ENCODE measurements at regions not wholly inside any gene's neighbourhood (a gene's known extent, or its start where the extent isn't known, plus 50 kb on each side); places are given as distances from the start of the nearest gene placed in this dataset.
A peak's percentile ranks its signal among the peaks of the same experiment; 100 is the strongest.

DNA sequence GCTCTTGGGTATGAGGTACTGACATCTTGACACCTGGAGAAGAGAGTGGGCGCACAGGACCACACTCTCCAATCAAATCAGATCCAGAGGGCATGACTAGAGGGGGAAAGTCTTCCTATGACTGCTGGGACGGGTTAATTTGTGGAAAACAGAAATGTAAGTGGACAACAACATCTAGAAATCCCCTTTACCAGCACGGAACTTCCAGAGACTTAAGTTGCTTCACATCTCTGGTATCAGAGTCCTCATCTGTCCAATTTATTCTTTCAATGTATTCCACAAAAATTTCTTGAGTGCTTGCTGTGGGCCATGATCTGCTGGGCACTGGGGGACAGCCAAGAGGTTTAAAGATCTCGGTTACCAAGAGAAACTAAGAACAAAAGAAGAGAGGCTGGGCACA is 159.2 kb downstream of the COPRS start:
- intact Hi-C loops (cut with micrococcal nuclease) = loop anchor here (10.0 kb wide), 1 partner anchor 55 kb away; no protein-coding TSS in a partner anchor
- H3K9me3 ChIP-seq (replicated peaks) = no peaks in the 10 kb centered on the region
- H3K36me3 ChIP-seq = no peaks in the 10 kb centered on the region
- no peaks in the 10 kb centered on the region for H3K27me3 ChIP-seq (ENCODE audit: low read depth)
- TF ChIP-seq, protein P1, sequence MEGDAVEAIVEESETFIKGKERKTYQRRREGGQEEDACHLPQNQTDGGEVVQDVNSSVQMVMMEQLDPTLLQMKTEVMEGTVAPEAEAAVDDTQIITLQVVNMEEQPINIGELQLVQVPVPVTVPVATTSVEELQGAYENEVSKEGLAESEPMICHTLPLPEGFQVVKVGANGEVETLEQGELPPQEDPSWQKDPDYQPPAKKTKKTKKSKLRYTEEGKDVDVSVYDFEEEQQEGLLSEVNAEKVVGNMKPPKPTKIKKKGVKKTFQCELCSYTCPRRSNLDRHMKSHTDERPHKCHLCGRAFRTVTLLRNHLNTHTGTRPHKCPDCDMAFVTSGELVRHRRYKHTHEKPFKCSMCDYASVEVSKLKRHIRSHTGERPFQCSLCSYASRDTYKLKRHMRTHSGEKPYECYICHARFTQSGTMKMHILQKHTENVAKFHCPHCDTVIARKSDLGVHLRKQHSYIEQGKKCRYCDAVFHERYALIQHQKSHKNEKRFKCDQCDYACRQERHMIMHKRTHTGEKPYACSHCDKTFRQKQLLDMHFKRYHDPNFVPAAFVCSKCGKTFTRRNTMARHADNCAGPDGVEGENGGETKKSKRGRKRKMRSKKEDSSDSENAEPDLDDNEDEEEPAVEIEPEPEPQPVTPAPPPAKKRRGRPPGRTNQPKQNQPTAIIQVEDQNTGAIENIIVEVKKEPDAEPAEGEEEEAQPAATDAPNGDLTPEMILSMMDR (IDR thresholded peaks at IDR 0.05; ENCODE audit: borderline replicate concordance) = no peak
- no peak overlapping the region for H3K4me3 ChIP-seq
- H3K27ac ChIP-seq (replicated peaks) = no peak overlapping the region
- no peak for DNase-seq
- H3K4me1 ChIP-seq = peaks cover 26% of the 10 kb centered on the region

DNA sequence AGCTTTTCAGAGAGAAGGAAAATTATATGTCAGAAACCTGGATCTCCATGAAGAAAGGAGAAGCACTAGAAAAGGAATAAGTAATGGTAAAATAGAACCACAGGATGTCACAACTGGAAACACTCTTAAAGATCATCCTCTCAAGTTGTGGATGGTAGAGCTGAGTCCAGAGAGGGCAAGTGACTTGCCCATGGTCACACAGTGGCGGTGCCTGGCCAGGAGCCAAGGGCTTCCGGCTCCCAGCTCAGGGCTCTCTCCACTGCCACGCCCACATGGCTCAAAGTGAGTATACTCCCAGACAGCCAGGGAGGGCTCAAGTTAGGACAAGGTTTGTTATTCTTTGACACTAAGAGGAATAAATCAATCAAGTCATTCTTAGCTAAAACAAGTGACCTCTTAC is 159.8 kb downstream of the COPRS start:
- H3K9me3 ChIP-seq (replicated peaks) = no peaks in the 10 kb centered on the region
- no peaks in the 10 kb centered on the region for H3K27me3 ChIP-seq (ENCODE audit: low read depth)
- intact Hi-C loops (cut with micrococcal nuclease) = loop anchor here (10.0 kb wide), 1 partner anchor 56 kb away; no protein-coding TSS in a partner anchor
- no peaks in the 10 kb centered on the region for H3K36me3 ChIP-seq
- H3K4me1 ChIP-seq = peaks cover 29% of the 10 kb centered on the region
- H3K27ac ChIP-seq (replicated peaks) = no peak overlapping the region
- H3K4me3 ChIP-seq = no peak overlapping the region
- DNase-seq = no peak
- TF ChIP-seq, protein P1 (IDR thresholded peaks at IDR 0.05; ENCODE audit: borderline replicate concordance) = no peak

DNA sequence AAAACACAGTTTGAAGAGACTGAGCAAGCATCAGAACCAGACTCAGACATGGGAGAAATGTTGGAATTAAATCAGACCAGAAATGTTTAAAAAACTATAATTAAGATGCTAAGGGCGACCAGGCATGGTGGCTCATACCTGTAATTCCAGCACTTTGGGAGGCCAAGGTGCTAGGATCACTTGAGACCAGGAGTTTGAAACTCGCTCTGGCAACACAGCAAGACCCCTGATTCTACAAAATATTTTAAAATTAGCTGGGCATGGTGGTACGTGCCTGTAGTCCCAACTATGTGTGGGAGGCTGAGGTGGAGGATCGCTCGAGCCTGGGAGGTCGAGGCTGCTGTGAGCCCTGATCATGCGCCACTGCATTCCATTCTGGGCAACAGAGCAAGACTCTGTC is 160.3 kb downstream of the COPRS start:
- Histone ChIP-seq H3K4me1 (peaks cover 35% of the 10 kb centered on the region), H3K27me3 (ENCODE audit: low read depth) (no peaks in the 10 kb centered on the region), H3K36me3 (no peaks in the 10 kb centered on the region), H3K9me3 (replicated peaks) (no peaks in the 10 kb centered on the region), H3K27ac (replicated peaks) (no peak overlapping the region), H3K4me3 (no peak overlapping the region)
- TF ChIP-seq, protein P1 (IDR thresholded peaks at IDR 0.05; ENCODE audit: borderline replicate concordance) = no peak
- DNase-seq = no peak
- intact Hi-C loops (cut with micrococcal nuclease) = loop anchor here (10.0 kb wide), 1 partner anchor 56 kb away; no protein-coding TSS in a partner anchor

DNA sequence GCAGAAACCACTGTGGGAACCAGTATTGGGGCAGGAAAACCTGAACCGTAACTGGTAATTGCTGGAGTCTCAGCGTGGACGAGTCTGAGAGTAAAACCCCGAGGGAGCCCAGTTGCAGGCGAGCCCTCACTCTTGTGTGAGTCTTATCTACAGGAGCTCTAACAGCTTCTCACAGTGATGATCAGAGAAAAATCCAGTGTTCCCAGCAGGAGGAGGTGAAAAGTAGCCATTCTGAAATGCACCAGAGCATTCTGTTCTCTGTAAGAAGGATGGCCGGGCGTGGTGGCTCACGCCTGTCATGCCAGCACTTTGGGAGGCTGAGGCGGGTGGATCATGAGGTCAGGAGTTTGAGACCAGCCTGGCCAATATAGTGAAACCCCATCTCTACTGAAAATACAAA is 161.2 kb downstream of the COPRS start:
- Histone ChIP-seq H3K4me1 (peaks cover 44% of the 10 kb centered on the region), H3K27me3 (ENCODE audit: low read depth) (no peaks in the 10 kb centered on the region), H3K4me3 (no peak overlapping the region), H3K36me3 (no peaks in the 10 kb centered on the region), H3K27ac (replicated peaks) (peak overlapping the region; percentile 91), H3K9me3 (replicated peaks) (no peaks in the 10 kb centered on the region)
- TF ChIP-seq, protein P1 (IDR thresholded peaks at IDR 0.05; ENCODE audit: borderline replicate concordance) = no peak
- intact Hi-C loops (cut with micrococcal nuclease) = loop anchor here (10.0 kb wide), 1 partner anchor 57 kb away; no protein-coding TSS in a partner anchor
- no peak for DNase-seq

DNA sequence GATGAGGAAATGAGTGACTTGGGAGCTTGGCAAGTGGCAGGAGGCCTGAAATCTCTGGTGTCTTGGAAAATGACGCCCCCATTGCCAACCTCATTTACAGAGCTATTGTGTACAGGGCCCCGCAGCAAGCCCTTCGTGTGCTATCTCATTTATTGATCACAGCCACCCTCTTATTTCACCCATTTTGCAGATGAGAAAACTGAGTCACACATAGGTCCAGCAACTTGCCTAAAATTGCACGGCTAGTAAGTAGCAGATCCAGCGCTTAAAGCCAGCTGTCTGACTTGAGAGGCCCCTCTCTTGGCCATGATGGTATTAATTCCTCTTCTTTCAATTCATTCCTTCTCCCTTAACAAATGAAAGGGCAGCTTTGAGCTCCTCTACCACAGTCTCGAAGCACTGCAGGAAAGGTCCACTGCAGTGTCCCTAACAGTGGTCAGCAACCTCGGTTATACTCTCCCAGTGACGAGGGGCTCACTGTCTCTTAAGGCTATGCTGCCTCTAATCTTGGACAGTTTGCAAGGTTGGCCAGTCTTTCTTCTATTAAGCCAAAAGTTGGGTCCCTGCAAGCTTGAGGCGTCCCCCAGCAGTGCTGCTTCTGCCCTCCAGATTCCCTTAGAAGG is 162.2 kb downstream of the COPRS start:
- no peaks in the 10 kb centered on the region for H3K27me3 ChIP-seq (ENCODE audit: low read depth)
- H3K9me3 ChIP-seq (replicated peaks) = no peaks in the 10 kb centered on the region
- H3K36me3 ChIP-seq = no peaks in the 10 kb centered on the region
- no peak for DNase-seq
- no peak overlapping the region for H3K4me3 ChIP-seq
- H3K4me1 ChIP-seq = peaks cover 54% of the 10 kb centered on the region
- intact Hi-C loops (cut with micrococcal nuclease) = loop anchor here (10.0 kb wide), 1 partner anchor 58 kb away; no protein-coding TSS in a partner anchor
- TF ChIP-seq, protein P1 (IDR thresholded peaks at IDR 0.05; ENCODE audit: borderline replicate concordance) = no peak
- H3K27ac ChIP-seq (replicated peaks) = peak overlapping the region; percentile 91
